ENCODE measurements at regions not wholly inside any gene's neighbourhood (a gene's known extent, or its start where the extent isn't known, plus 50 kb on each side); places are given as distances from the start of the nearest gene placed in this dataset.

DNA sequence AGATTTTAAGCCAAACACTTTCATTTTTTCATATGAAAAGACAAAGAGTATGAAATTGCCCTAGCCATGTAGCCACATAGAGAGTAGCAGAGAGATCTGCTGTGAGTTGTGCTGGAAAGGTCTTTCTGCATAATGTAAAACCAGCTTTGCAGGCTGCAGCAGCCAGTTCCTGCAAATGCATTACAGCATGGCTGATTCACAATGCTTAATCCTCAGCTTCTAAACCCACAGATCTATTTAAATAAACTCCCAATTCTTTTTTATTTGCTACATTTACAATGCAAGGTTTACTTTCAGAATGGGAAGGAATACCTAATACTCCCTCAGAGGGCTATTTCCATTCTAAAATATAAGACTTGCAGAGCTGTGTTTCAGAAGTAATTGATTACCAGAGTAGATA lies 185.6 kb upstream of the STARD13 start:
- TF ChIP-seq, protein P1, sequence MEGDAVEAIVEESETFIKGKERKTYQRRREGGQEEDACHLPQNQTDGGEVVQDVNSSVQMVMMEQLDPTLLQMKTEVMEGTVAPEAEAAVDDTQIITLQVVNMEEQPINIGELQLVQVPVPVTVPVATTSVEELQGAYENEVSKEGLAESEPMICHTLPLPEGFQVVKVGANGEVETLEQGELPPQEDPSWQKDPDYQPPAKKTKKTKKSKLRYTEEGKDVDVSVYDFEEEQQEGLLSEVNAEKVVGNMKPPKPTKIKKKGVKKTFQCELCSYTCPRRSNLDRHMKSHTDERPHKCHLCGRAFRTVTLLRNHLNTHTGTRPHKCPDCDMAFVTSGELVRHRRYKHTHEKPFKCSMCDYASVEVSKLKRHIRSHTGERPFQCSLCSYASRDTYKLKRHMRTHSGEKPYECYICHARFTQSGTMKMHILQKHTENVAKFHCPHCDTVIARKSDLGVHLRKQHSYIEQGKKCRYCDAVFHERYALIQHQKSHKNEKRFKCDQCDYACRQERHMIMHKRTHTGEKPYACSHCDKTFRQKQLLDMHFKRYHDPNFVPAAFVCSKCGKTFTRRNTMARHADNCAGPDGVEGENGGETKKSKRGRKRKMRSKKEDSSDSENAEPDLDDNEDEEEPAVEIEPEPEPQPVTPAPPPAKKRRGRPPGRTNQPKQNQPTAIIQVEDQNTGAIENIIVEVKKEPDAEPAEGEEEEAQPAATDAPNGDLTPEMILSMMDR (IDR thresholded peaks at IDR 0.05; ENCODE audit: low read depth, low read length), result no peak
- DNase-seq (ENCODE audit: low read depth, low spot score), result no peak
- in situ Hi-C loops (cut with HindIII; ENCODE audit: low sequenced_read_pairs), result no loop called here
- H3K4me3 ChIP-seq (ENCODE audit: low read depth, low read length), result no peak overlapping the region

DNA sequence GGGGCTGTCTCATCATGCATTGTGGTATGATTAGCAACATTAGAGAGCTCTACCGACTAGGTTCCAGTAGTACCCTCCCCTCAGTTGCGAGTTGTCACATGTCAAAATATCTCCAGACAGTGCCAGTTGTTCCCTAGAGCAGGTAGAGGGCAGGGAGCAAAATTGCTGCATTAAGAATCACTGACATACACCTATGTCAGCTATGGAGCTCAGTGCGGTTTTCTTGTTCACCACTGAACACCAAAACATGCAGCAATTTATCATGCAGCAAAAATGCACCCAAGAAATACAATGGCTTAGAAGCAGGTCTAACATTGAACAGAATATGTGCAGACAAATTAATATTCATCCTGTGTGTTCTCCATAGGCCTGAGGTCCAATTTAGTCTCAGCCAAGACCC lies 186.9 kb upstream of the STARD13 start:
- in situ Hi-C loops (cut with HindIII; ENCODE audit: low sequenced_read_pairs), result no loop called here
- DNase-seq (ENCODE audit: low read depth, low spot score), result no peak
- H3K4me3 ChIP-seq (ENCODE audit: low read depth, low read length), result no peak overlapping the region
- TF ChIP-seq, protein P1 (IDR thresholded peaks at IDR 0.05; ENCODE audit: low read depth, low read length), result no peak

DNA sequence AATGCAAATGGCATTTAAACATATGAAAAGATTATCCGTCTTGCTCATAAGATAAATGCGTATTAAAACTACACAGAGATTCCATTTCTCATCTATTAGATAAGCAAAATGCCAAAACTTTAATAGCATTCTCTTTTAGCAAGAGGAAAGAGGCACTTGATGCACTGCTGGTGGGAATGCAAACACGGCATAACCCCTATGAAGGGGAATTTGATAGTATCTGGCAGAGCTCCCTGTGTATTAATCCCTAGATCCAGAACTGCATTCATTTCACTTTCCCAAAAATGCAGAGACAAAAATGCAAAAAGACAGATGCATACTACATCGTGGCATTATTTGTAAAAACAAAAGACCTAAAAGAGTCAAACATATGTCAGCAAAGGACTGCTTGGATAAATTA lies 193.6 kb upstream of the STARD13 start:
- DNase-seq (ENCODE audit: low read depth, low spot score), result no peak
- TF ChIP-seq, protein P1 (IDR thresholded peaks at IDR 0.05; ENCODE audit: low read depth, low read length), result no peak
- in situ Hi-C loops (cut with HindIII; ENCODE audit: low sequenced_read_pairs), result no loop called here
- H3K4me3 ChIP-seq (ENCODE audit: low read depth, low read length), result no peak overlapping the region

DNA sequence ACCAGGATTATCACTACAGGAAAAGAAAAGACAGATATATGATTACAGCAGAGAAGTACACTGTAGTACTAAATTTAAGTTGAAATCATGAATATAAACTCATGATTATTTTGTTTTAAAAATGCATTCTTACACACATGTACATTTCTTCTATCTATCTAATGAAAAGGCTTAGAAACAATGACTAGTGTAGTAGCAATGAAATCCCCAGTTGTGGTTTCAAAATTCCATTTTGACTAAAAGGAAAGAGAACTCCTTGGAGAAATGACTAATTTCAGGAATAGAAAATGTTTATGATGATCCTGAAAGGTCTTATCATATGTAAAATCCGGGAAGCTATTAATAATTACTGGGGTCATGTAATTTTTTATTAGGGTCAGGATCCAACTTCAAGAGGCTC lies 195.0 kb upstream of the STARD13 start:
- TF ChIP-seq, protein P1 (IDR thresholded peaks at IDR 0.05; ENCODE audit: low read depth, low read length), result no peak
- in situ Hi-C loops (cut with HindIII; ENCODE audit: low sequenced_read_pairs), result no loop called here
- DNase-seq (ENCODE audit: low read depth, low spot score), result no peak

DNA sequence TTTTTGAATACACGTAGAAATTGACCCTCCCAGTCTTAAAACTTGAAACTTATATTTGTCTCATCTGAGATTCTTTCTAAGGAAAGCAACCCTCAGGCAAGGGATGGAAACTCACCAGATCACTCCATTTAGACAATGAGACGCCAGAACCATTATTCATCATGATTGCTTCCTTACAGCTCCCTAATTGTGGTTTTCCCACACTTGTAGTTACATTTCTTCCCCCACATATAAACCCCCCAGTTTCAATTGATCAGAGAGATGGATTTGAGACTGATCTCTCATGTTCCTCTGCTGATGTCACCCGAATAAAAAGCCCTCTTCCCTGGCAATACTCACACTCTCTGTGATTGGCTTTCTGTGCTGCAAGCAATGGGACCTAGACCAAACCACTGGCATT lies 197.9 kb upstream of the STARD13 start:
- TF ChIP-seq, protein P1 (IDR thresholded peaks at IDR 0.05; ENCODE audit: low read depth, low read length), result no peak
- in situ Hi-C loops (cut with HindIII; ENCODE audit: low sequenced_read_pairs), result no loop called here
- no peak overlapping the region for H3K4me3 ChIP-seq (ENCODE audit: low read depth, low read length)
- no peak for DNase-seq (ENCODE audit: low read depth, low spot score)

More for the DNA sequence above, 195.0 kb upstream of the STARD13 start:
- no peak overlapping the region for H3K4me3 ChIP-seq (ENCODE audit: low read depth, low read length)

DNA sequence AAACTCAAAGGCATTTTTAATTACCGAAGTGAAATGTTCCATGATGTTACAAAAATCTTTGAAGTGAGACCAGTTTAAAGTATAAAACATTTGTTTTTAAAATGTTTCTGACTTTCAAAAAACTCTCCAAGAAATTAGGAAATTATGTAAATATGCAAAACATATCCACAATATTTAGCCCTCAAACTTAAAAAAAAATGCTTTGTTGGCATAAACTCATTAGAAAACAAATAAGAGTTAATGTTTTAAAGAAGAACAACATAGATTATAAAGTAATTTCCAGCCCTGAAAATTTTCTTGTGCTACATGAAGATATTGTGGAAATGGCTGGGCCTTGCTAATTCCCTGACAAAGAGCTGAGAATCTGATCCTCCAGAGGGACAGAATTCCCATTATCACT lies 199.7 kb upstream of the STARD13 start:
- DNase-seq (ENCODE audit: low read depth, low spot score), result no peak
- in situ Hi-C loops (cut with HindIII; ENCODE audit: low sequenced_read_pairs), result no loop called here
- H3K4me3 ChIP-seq (ENCODE audit: low read depth, low read length), result no peak overlapping the region
- TF ChIP-seq, protein P1 (IDR thresholded peaks at IDR 0.05; ENCODE audit: low read depth, low read length), result no peak

Data from astrocyte of the spinal cord (primary cell).